ENCODE measurements at regions not wholly inside any gene's neighbourhood (a gene's known extent, or its start where the extent isn't known, plus 50 kb on each side); places are given as distances from the start of the nearest gene placed in this dataset.

- TF ChIP-seq CTCF (IDR thresholded peaks at IDR 0.05) (no peak), POLR2A (IDR thresholded peaks at IDR 0.05) (no peak)
These were observed 172.6 kb downstream of the PDCD6IP start for GRCh38 chr3:33971055-33971454.

Data from esophagus squamous epithelium (tissue), 4 donors.